Fibroblast of lung (primary cell): ENCODE measurements at regions not wholly inside any gene's neighbourhood (a gene's known extent, or its start where the extent isn't known, plus 50 kb on each side); places are given as distances from the start of the nearest gene placed in this dataset.

Experiments
- DNase-seq, 2 donors: peaks; one replicate each; pipeline versions ENCODE4 v3.0.0 to v3.0.0-alpha.2; 2010; ENCODE audit warnings: low read depth in 2 of 2
- H2AFZ ChIP-seq: 2 replicates; pipeline ENCODE4 v1.5.1; 2012; ENCODE audit warnings: low read length, control low read depth, inconsistent platforms
- H3K27ac ChIP-seq: 2 replicates; pipeline ENCODE4 v1.5.1; 2011; ENCODE audit warnings: low read length, control low read depth; ENCODE audit not compliant: insufficient read depth
- H3K27me3 ChIP-seq: 2 replicates; pipeline ENCODE4 v1.5.1; 2011; ENCODE audit warnings: mild to moderate bottlenecking, low read length; ENCODE audit not compliant: control insufficient read depth, insufficient read depth
- H3K36me3 ChIP-seq: 2 replicates; pipeline ENCODE4 v1.5.1; 2011; ENCODE audit warnings: low read length; ENCODE audit not compliant: control insufficient read depth, insufficient read depth
- H3K4me1 ChIP-seq: 2 replicates; pipeline ENCODE4 v1.5.1; 2011; ENCODE audit warnings: low read length; ENCODE audit not compliant: control insufficient read depth, insufficient read depth; ENCODE audit errors: extremely low read depth
- H3K4me2 ChIP-seq: 2 replicates; pipeline ENCODE4 v1.5.1; 2011; ENCODE audit warnings: low read length, control low read depth; ENCODE audit not compliant: insufficient read depth; ENCODE audit errors: extremely low read depth
- H3K4me3 ChIP-seq, 4 experiments: fragments of 200-600 bp in 1 of 4; sonication (generic) in 1 of 4; replicated peaks in 1 of 4; 2 replicates each; pipeline ENCODE4 v1.5.1; 2011 to 2016; ENCODE audit warnings: low read length in 4 of 4, low read depth in 3 of 4, mild to moderate bottlenecking in 3 of 4, control low read depth in 2 of 4, inconsistent platforms in 1 of 4, mixed read lengths in 1 of 4; ENCODE audit not compliant: insufficient read depth in 1 of 4; ENCODE audit errors: control extremely low read depth in 1 of 4
- H3K79me2 ChIP-seq: 2 replicates; pipeline ENCODE4 v1.5.1; 2012; ENCODE audit warnings: mild to moderate bottlenecking, low read length, inconsistent platforms; ENCODE audit not compliant: control insufficient read depth, insufficient read depth
- H3K9ac ChIP-seq: 2 replicates; pipeline ENCODE4 v1.5.1; 2011; ENCODE audit warnings: mild to moderate bottlenecking, low read length, control low read depth; ENCODE audit not compliant: insufficient read depth
- H3K9me3 ChIP-seq: 2 replicates; pipeline ENCODE4 v1.5.1; 2012; ENCODE audit warnings: low read depth, low read length; ENCODE audit not compliant: control insufficient read depth, insufficient read depth
- H4K20me1 ChIP-seq: 2 replicates; pipeline ENCODE4 v1.5.1; 2011; ENCODE audit warnings: low read length; ENCODE audit not compliant: control insufficient read depth, insufficient read depth; ENCODE audit errors: extremely low read depth
- EZH2 ChIP-seq: IDR thresholded peaks from 2 replicates; pipeline ENCODE4 v1.5.1; 2012; ENCODE audit warnings: low read length, control low read depth, mild to moderate bottlenecking; ENCODE audit errors: missing control alignments
- TF ChIP-seq, protein P1 (sequence below), 2 donors: IDR thresholded peaks in 1 of 2; conservative IDR thresholded peaks in 1 of 2; 1 replicate in 1 of 2; 2 replicates in 1 of 2; pipeline ENCODE4 v1.5.1; 2011 to 2012; ENCODE audit warnings: low read length in 2 of 2, control low read depth in 1 of 2, inconsistent platforms in 1 of 2, low read depth in 1 of 2, mild to moderate bottlenecking in 1 of 2

DNA sequence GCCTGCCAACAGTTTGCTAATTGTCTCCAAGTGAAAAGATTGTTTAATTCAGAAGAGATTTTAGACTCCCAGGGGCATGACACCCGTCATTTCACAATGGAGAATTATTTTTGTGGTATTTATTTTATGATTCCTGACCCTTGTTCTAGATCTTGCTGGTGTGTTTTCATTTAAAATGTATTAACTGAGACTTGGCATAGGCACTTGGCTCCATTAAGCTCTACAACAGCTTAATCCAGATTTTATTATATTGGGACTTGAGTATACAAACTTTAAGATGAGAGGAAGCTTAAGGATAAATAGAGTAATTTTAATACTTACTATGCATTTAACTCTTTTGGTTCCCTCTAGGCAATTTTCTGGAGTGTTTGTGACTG, 101.3 kb upstream of the KCNE2 start:
- H3K27ac ChIP-seq, result no peak overlapping the region
- no peaks in the 10 kb centered on the region for H3K27me3 ChIP-seq
- H3K36me3 ChIP-seq, result no peaks in the 10 kb centered on the region
- no peaks in the 10 kb centered on the region for H3K9me3 ChIP-seq
- no peak overlapping the region for H2AFZ ChIP-seq
- DNase-seq, result peak in 1 of 2 donors; percentile 17
- H3K4me1 ChIP-seq, result no peaks in the 10 kb centered on the region
- no peak overlapping the region for H3K9ac ChIP-seq
- TF ChIP-seq EZH2, result no peak
- TF ChIP-seq, protein P1, sequence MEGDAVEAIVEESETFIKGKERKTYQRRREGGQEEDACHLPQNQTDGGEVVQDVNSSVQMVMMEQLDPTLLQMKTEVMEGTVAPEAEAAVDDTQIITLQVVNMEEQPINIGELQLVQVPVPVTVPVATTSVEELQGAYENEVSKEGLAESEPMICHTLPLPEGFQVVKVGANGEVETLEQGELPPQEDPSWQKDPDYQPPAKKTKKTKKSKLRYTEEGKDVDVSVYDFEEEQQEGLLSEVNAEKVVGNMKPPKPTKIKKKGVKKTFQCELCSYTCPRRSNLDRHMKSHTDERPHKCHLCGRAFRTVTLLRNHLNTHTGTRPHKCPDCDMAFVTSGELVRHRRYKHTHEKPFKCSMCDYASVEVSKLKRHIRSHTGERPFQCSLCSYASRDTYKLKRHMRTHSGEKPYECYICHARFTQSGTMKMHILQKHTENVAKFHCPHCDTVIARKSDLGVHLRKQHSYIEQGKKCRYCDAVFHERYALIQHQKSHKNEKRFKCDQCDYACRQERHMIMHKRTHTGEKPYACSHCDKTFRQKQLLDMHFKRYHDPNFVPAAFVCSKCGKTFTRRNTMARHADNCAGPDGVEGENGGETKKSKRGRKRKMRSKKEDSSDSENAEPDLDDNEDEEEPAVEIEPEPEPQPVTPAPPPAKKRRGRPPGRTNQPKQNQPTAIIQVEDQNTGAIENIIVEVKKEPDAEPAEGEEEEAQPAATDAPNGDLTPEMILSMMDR (conservative IDR thresholded peaks at IDR 0.05 in 1 of 2, IDR thresholded peaks at IDR 0.05 in 1 of 2; ENCODE audit: low read depth in 1 of 2, low read length in 2 of 2), result no peak
- no peak overlapping the region for H3K4me3 ChIP-seq
- no peaks in the 10 kb centered on the region for H3K79me2 ChIP-seq
- no peaks in the 10 kb centered on the region for H4K20me1 ChIP-seq
- H3K4me2 ChIP-seq, result no peak overlapping the region

DNA sequence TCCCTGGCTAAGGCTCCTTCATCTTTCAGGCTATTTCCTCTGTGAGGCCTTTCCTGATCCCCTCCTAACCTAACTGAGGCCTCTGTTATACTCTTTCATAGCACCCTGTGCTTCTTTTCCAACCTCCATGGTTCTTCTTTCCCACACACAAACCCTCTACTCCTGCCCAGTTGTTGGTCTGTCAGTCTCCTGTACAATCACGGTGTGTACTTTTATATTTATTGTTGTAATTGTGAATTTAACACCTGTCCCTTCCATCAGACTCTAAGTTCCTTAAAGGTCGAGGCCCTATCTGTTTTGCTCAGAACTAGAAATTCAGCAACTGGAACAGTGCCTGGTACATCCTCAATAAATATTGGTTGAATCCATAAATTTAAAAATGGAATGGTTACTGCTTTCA, 100.2 kb upstream of the KCNE2 start:
- Histone ChIP-seq H3K4me2 (no peak overlapping the region), H4K20me1 (no peaks in the 10 kb centered on the region)

DNA sequence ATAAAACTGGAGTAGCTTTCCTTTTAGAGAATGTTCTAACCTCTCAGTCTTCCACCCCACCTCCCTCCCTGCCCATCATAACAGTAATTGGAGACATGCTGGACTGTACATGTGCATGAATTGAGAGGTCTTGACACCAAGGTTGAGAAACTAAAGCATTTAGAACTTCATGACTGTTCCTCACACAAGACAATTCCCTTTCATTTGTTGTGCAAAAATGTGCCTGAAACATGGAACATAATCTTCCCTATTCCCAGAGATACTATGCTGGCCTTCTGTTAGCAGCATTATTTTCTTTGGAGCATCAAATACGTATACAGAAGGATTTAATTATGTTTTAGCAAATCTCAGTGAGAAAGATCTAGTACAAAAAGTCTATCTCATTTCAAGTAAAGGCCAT, 97.5 kb upstream of the KCNE2 start:
- peaks cover 2% of the 10 kb centered on the region for H3K27me3 ChIP-seq
- no peak overlapping the region for H3K4me3 ChIP-seq

More for the DNA sequence above, 100.2 kb upstream of the KCNE2 start:
- no peak overlapping the region for H2AFZ ChIP-seq
- H3K4me1 ChIP-seq, result no peaks in the 10 kb centered on the region
- no peak for DNase-seq
- H3K9me3 ChIP-seq, result no peaks in the 10 kb centered on the region
- H3K79me2 ChIP-seq, result no peaks in the 10 kb centered on the region
- H3K36me3 ChIP-seq, result no peaks in the 10 kb centered on the region
- no peak overlapping the region for H3K4me3 ChIP-seq
- no peak overlapping the region for H3K9ac ChIP-seq
- no peaks in the 10 kb centered on the region for H3K27me3 ChIP-seq
- H3K27ac ChIP-seq, result no peak overlapping the region
- TF ChIP-seq, protein P1 (conservative IDR thresholded peaks at IDR 0.05 in 1 of 2, IDR thresholded peaks at IDR 0.05 in 1 of 2; ENCODE audit: low read depth in 1 of 2, low read length in 2 of 2), result no peak
- no peak for TF ChIP-seq EZH2

More for the DNA sequence above, 97.5 kb upstream of the KCNE2 start:
- H3K4me1 ChIP-seq, result no peaks in the 10 kb centered on the region
- no peaks in the 10 kb centered on the region for H3K79me2 ChIP-seq
- H3K4me2 ChIP-seq, result no peak overlapping the region
- H4K20me1 ChIP-seq, result no peaks in the 10 kb centered on the region
- no peak overlapping the region for H3K9ac ChIP-seq
- H2AFZ ChIP-seq, result no peak overlapping the region
- H3K9me3 ChIP-seq, result no peaks in the 10 kb centered on the region
- H3K27ac ChIP-seq, result no peak overlapping the region
- TF ChIP-seq, protein P1 (conservative IDR thresholded peaks at IDR 0.05 in 1 of 2, IDR thresholded peaks at IDR 0.05 in 1 of 2; ENCODE audit: low read depth in 1 of 2, low read length in 2 of 2), result no peak
- TF ChIP-seq EZH2, result no peak
- no peak for DNase-seq
- no peaks in the 10 kb centered on the region for H3K36me3 ChIP-seq
